Ovary (tissue), 7 donors: ENCODE measurements at regions not wholly inside any gene's neighbourhood (a gene's known extent, or its start where the extent isn't known, plus 50 kb on each side); places are given as distances from the start of the nearest gene placed in this dataset.

Experiments
- DNase-seq, 5 donors: peaks; one replicate each; pipeline ENCODE4 v3.0.0-alpha.2; 2019 to 2020
- H3K27ac ChIP-seq, 2 donors: fragments of 200-600 bp; one replicate each; pipeline versions ENCODE4 v1.5.1 to v1.8.0; 2019 to 2022
- H3K27me3 ChIP-seq: fragments of 200-600 bp; one replicate; pipeline ENCODE4 v1.8.0; 2022
- H3K36me3 ChIP-seq: fragments of 200-600 bp; sonication (generic); one replicate; pipeline ENCODE4 v1.5.1; 2019
- H3K4me1 ChIP-seq: one replicate; pipeline ENCODE4 v1.8.1; 2013; ENCODE audit warnings: mild to moderate bottlenecking, moderate library complexity; ENCODE audit not compliant: insufficient read depth
- H3K4me3 ChIP-seq: fragments of 200-600 bp; sonication (generic); one replicate; pipeline ENCODE4 v1.5.1; 2017
- H3K9me3 ChIP-seq, 2 donors: fragments of 200-600 bp in 1 of 2; sonication (generic) in 1 of 2; one replicate each; pipeline versions ENCODE4 v1.5.1 to v1.8.1; 2013 to 2019; ENCODE audit warnings: mild to moderate bottlenecking in 1 of 2, moderate library complexity in 1 of 2
- EP300 ChIP-seq: sonication (generic); formaldehyde crosslinking; IDR thresholded peaks from one replicate; pipeline ENCODE4 v1.6.1; 2017; ENCODE audit warnings: antibody characterized with exemption
- POLR2A ChIP-seq: fragments of 450-650 bp; IDR thresholded peaks from one replicate; pipeline ENCODE4 v1.6.1; 2017; ENCODE audit warnings: antibody characterized with exemption, mild to moderate bottlenecking, moderate library complexity
- WGBS, 3 donors: extraction: QIAGEN DNeasy Blood & Tissue Kit in 1 of 3; methylation state at CpG; one replicate each; pipeline versions ENCODE4 v1.1.5 to v1.1.7; 2013 to 2017; 5-methylcytosine and 5-hydroxymethylcytosine counted together
- intact Hi-C, 4 donors: fragments of 100-400 bp; cut with DNase I; formaldehyde crosslinking; loops; one replicate each; pipeline versions ENCODE4 v1.11.0 to v1.15.1; 2022 to 2023
- TF ChIP-seq, protein P1 (sequence below), 3 donors: fragments of 450-650 bp in 2 of 3; fragments of 200-600 bp in 1 of 3; IDR thresholded peaks; one replicate each; pipeline versions ENCODE4 v1.5.1 to v1.8.0; 2016 to 2022; ENCODE audit warnings: antibody characterized with exemption in 3 of 3, mild to moderate bottlenecking in 1 of 3
- donor health status: DM: no; HTN: no; CAD: no; lungs with moderate emphysema.
- donor health status: DM: no; HTN: no; CAD: no.
- donor health status: Bipolar disorder and iron deficiency.
- donor health status: DM: no; HTN: no; CAD: no.
- donor health status: DM: yes; HTN: yes; CAD: no.

- TF ChIP-seq EP300 (no peak), POLR2A (no peak)
- TF ChIP-seq, protein P1, sequence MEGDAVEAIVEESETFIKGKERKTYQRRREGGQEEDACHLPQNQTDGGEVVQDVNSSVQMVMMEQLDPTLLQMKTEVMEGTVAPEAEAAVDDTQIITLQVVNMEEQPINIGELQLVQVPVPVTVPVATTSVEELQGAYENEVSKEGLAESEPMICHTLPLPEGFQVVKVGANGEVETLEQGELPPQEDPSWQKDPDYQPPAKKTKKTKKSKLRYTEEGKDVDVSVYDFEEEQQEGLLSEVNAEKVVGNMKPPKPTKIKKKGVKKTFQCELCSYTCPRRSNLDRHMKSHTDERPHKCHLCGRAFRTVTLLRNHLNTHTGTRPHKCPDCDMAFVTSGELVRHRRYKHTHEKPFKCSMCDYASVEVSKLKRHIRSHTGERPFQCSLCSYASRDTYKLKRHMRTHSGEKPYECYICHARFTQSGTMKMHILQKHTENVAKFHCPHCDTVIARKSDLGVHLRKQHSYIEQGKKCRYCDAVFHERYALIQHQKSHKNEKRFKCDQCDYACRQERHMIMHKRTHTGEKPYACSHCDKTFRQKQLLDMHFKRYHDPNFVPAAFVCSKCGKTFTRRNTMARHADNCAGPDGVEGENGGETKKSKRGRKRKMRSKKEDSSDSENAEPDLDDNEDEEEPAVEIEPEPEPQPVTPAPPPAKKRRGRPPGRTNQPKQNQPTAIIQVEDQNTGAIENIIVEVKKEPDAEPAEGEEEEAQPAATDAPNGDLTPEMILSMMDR (IDR thresholded peaks at IDR 0.05) = no peak
Observed at GRCh38 chr6:54729716-54730115, 116.9 kb upstream of the FAM83B start.

DNA sequence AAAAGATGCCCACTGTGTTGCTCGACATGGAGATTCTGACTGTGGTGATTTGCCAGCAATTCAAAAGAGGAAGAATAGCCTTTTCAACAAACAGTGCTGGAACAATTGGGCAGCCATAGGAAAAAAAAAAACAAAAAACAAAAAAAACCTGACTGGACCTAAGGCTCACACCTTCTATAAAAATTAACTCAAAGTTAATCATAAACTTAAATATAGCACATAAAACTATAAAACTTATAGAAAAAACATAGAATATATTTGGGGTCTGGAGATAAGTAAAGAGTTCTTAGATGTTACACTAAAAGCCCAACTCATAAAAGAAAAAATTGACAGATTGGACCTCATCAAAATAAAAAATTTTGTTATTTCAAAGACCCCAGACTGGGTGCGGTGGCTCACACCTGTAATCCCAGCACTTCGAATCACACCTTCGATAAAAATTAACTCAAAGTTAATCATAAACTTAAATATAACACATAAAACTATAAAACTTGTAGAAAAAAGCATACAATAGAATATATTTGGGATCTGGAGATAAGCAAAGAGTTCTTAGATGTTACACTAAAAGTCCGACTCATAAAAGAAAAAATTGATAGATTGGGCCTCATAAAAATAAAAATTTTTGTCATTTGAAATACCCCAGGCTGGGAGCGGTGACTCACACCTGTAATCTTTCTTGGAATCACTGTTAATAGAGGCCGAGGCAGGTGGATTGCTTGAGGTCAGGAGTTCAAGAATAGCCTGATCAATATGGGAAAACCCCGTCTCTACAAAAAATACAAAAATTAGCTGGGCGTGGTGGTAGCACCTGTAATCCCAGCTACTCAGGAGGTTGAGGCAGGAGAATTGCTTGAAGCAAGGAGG lies 115.6 kb upstream of the FAM83B start:
- Histone ChIP-seq H3K4me3 (no peak overlapping the region), H3K4me1 (no peaks in the 10 kb centered on the region), H3K27ac (no peak overlapping the region), H3K36me3 (no peaks in the 10 kb centered on the region), H3K27me3 (no peaks in the 10 kb centered on the region), H3K9me3 (no peaks in the 10 kb centered on the region)
- intact Hi-C loops = no loop called here
- TF ChIP-seq EP300 (no peak), POLR2A (no peak)
- TF ChIP-seq, protein P1 (IDR thresholded peaks at IDR 0.05) = no peak
- WGBS, 3 donors = 90 to 92% (median 90%) methylated on average over 9 of the region's 9 CpGs
- DNase-seq = no peak

More at GRCh38 chr6:54729716-54730115, 116.9 kb upstream of the FAM83B start:
- Histone ChIP-seq H3K27me3 (no peaks in the 10 kb centered on the region), H3K4me1 (no peaks in the 10 kb centered on the region), H3K4me3 (no peak overlapping the region), H3K27ac (no peak overlapping the region), H3K9me3 (no peaks in the 10 kb centered on the region), H3K36me3 (no peaks in the 10 kb centered on the region)
- intact Hi-C loops = no loop called here
- WGBS, 3 donors = 89 to 92% (median 91%) methylated on average over 3 of the region's 3 CpGs
- no peak for DNase-seq

DNA sequence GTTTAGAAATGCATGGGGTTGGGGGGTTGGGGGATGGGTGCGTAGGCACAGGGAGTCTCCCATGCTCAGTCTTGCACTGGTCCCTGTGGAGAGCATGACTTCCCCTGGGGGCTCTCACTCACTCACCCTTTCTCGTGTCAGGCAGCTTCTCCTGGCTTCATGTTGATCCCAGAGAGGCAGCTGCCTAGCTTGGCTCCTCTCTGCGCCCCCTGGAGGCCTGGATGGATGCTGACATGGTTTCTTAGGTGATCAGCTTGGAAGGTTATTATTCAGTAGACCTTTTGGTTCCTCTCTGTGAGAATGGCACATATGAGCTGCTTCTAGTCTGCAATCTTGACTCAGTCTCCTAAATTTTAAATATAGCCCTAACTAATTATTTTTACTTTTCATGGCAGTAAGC lies 109.3 kb upstream of the FAM83B start:
- TF ChIP-seq POLR2A (no peak), EP300 (no peak)
- TF ChIP-seq, protein P1 (IDR thresholded peaks at IDR 0.05) = no peak
- no peaks in the 10 kb centered on the region for H3K4me1 ChIP-seq
- no peaks in the 10 kb centered on the region for H3K9me3 ChIP-seq
- 51 to 84% (median 73%) methylated on average over 3 of the region's 3 CpGs for WGBS, 3 donors
- no peaks in the 10 kb centered on the region for H3K27me3 ChIP-seq
- no peaks in the 10 kb centered on the region for H3K36me3 ChIP-seq
- H3K27ac ChIP-seq = no peak overlapping the region
- DNase-seq = no peak
- intact Hi-C loops = no loop called here
- H3K4me3 ChIP-seq = no peak overlapping the region

GRCh38 chr6:54747955-54748354 lies 98.6 kb upstream of the FAM83B start:
- no peaks in the 10 kb centered on the region for H3K4me1 ChIP-seq
- no peak for DNase-seq
- 72 to 88% (median 80%) methylated on average over 1 of the region's 1 CpG for WGBS, 3 donors
- no peak overlapping the region for H3K27ac ChIP-seq
- peaks cover 2% of the 10 kb centered on the region for H3K27me3 ChIP-seq
- no peaks in the 10 kb centered on the region for H3K36me3 ChIP-seq
- intact Hi-C loops = no loop called here
- H3K4me3 ChIP-seq = no peak overlapping the region
- peaks cover 0 to 3% of the 10 kb centered on the region in 2 donors for H3K9me3 ChIP-seq
- TF ChIP-seq EP300 (no peak), POLR2A (no peak)
- TF ChIP-seq, protein P1 (IDR thresholded peaks at IDR 0.05) = no peak
